A673 (cell line): ENCODE measurements at regions not wholly inside any gene's neighbourhood (a gene's known extent, or its start where the extent isn't known, plus 50 kb on each side); places are given as distances from the start of the nearest gene placed in this dataset.

Experiments
- BruUV-seq: library from RNA; stranded (reverse); fragments of 400-500 nt; replicated peaks from 2 replicates; lab custom pipeline; 2021; lab: Mats Ljungman, UMichigan
- CTCF ChIA-PET: fragments of 300-600 bp; sonication (Branson Sonifier 250); formaldehyde crosslinking; loops from one replicate; lab custom pipeline; 2022; ENCODE audit warnings: antibody characterized with exemption; lab: Charles Lee
- POLR2A ChIA-PET: fragments of 300-600 bp; sonication (Branson Sonifier 250); formaldehyde crosslinking; loops from one replicate; lab custom pipeline; 2022; ENCODE audit warnings: antibody characterized with exemption; ENCODE audit not compliant: low non-redundant PET; lab: Charles Lee
- DNase-seq: peaks from one replicate; pipeline ENCODE4 v3.0.0-alpha.2; 2015; ENCODE audit warnings: low spot score
- H3K27ac ChIP-seq: fragments of 200-600 bp; sonication (generic); 2 replicates; pipeline ENCODE4 v1.5.1; 2016; ENCODE audit warnings: mixed run types, low read depth, mild to moderate bottlenecking, mixed read lengths, antibody characterized with exemption, low read length; ENCODE audit not compliant: poor library complexity, severe bottlenecking
- H3K27me3 ChIP-seq: fragments of 200-600 bp; sonication (generic); replicated peaks from 2 replicates; pipeline ENCODE4 v1.6.1; 2017; ENCODE audit warnings: mixed run types, low read depth, mild to moderate bottlenecking, mixed read lengths, antibody characterized with exemption, low read length; ENCODE audit not compliant: insufficient read depth, poor library complexity
- H3K36me3 ChIP-seq: fragments of 200-600 bp; sonication (generic); 2 replicates; pipeline ENCODE4 v1.6.1; 2016; ENCODE audit warnings: mixed run types, mild to moderate bottlenecking, mixed read lengths, antibody characterized with exemption, low read length; ENCODE audit not compliant: insufficient read depth, poor library complexity, severe bottlenecking
- H3K4me1 ChIP-seq: fragments of 200-600 bp; sonication (generic); 2 replicates; pipeline ENCODE4 v1.6.1; 2017; ENCODE audit warnings: mixed run types, mild to moderate bottlenecking, mixed read lengths, antibody characterized with exemption, low read length; ENCODE audit not compliant: insufficient read depth, poor library complexity, severe bottlenecking
- H3K4me3 ChIP-seq: fragments of 200-600 bp; sonication (generic); 2 replicates; pipeline ENCODE4 v1.5.1; 2016; ENCODE audit warnings: low read depth, mixed run types, mild to moderate bottlenecking, mixed read lengths, low read length; ENCODE audit not compliant: poor library complexity, severe bottlenecking
- H3K9me3 ChIP-seq: fragments of 200-600 bp; sonication (generic); 2 replicates; pipeline ENCODE4 v1.6.1; 2016; ENCODE audit warnings: mixed run types, low read depth, mild to moderate bottlenecking, mixed read lengths, antibody characterized with exemption, low read length; ENCODE audit not compliant: poor library complexity, severe bottlenecking
- EZH2 ChIP-seq: fragments of 200-600 bp; sonication (generic); IDR thresholded peaks from 2 replicates; pipeline ENCODE4 v1.6.1; 2017; ENCODE audit warnings: borderline replicate concordance, low read depth, mild to moderate bottlenecking, mixed read lengths, antibody characterized with exemption, low read length; ENCODE audit not compliant: poor library complexity, severe bottlenecking
- intact Hi-C: fragments of 100-400 bp; cut with micrococcal nuclease; formaldehyde crosslinking; loops from one replicate; pipeline ENCODE4 v1.10.0; 2022; ENCODE audit not compliant: unreplicated experiment
- TF ChIP-seq, protein P1 (sequence below): fragments of 300-800, 200-600 bp; sonication (generic); conservative IDR thresholded peaks from 2 replicates; pipeline ENCODE4 v1.5.1; 2017; ENCODE audit warnings: low read depth, mild to moderate bottlenecking, antibody characterized with exemption, low read length, moderate library complexity, mixed read lengths

DNA sequence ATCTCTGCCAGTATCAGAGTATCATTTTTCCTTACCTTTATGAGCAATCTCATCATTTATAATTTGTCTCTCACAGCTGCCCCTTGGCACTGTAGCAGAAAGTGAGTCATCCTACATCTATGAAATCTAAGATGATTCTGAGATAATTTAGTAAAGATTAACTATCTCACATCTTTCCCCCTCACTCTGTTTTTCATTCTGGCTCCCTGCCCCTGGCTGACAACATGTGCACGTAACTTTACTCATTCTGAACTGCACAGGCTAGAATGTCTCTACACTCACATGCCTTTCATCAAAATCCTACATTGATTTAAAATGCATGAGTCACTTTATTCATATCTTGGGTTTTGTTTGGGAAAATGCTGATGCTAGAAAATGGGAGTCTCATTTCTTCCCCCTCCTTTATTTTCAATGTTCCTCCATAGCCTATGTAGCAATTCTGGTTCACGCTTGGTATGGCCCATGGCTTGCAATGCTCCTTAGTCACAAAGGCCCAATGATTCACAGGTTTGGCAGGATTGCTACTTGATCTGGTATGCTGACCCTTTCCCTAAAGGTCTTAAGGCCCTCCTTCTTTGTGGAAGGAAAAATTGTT, 838.5 kb downstream of the TUSC7 start:
- no peak for TF ChIP-seq EZH2
- TF ChIP-seq, protein P1, sequence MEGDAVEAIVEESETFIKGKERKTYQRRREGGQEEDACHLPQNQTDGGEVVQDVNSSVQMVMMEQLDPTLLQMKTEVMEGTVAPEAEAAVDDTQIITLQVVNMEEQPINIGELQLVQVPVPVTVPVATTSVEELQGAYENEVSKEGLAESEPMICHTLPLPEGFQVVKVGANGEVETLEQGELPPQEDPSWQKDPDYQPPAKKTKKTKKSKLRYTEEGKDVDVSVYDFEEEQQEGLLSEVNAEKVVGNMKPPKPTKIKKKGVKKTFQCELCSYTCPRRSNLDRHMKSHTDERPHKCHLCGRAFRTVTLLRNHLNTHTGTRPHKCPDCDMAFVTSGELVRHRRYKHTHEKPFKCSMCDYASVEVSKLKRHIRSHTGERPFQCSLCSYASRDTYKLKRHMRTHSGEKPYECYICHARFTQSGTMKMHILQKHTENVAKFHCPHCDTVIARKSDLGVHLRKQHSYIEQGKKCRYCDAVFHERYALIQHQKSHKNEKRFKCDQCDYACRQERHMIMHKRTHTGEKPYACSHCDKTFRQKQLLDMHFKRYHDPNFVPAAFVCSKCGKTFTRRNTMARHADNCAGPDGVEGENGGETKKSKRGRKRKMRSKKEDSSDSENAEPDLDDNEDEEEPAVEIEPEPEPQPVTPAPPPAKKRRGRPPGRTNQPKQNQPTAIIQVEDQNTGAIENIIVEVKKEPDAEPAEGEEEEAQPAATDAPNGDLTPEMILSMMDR: no peak
- BruUV-seq: no TSS peak
- CTCF ChIA-PET: no interaction called here
- intact Hi-C loops: no loop called here
- Histone ChIP-seq H3K27me3 (no peaks in the 10 kb centered on the region), H3K36me3 (no peaks in the 10 kb centered on the region), H3K4me1 (no peaks in the 10 kb centered on the region), H3K27ac (no peak overlapping the region), H3K4me3 (no peak overlapping the region), H3K9me3 (no peaks in the 10 kb centered on the region)
- no peak for DNase-seq
- POLR2A ChIA-PET: no interaction called here

DNA sequence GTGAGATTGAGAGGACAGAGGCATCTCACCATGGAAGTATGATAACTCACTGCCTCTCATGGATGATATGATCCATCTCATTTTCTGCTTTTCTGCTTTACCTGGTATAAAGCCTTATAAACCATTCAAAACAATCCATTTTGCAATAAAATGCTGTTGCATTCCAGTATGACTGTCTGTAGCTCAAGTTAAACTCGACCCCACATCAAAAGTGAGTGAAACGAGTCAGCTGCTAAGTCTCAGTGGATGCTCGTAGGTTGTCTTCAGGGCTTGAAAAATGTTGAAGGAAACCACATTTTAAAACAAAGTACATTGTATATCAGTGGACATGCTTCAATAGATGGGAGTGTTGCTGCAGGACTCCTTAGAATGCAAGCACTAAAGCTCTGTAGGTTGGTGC, 839.0 kb downstream of the TUSC7 start:
- Histone ChIP-seq H3K4me3 (no peak overlapping the region), H3K27ac (no peak overlapping the region), H3K4me1 (no peaks in the 10 kb centered on the region), H3K27me3 (no peaks in the 10 kb centered on the region), H3K9me3 (no peaks in the 10 kb centered on the region), H3K36me3 (no peaks in the 10 kb centered on the region)
- DNase-seq: no peak
- intact Hi-C loops: no loop called here
- no TSS peak for BruUV-seq
- ChIA-PET CTCF (no interaction called here), POLR2A (no interaction called here)
- TF ChIP-seq EZH2: no peak
- TF ChIP-seq, protein P1: no peak

DNA sequence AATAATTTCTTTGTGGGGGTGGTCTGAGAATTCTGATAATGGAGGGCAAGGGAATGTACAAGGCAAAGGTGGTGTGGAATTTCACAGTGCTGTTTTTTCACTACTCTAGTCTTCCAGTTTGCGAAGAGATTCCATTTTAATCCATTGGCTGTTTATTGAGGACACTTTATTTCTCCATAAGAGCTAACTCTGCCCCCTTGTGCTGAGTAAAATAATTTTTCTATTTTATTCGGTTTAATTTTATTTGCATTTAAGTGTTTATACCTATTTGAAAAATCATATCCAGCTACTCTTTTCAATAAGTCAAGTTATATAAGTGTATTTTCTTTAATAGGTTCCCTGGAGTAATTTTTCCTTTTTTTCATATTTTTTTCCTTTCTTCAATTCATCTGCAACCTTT, 840.1 kb downstream of the TUSC7 start:
- Histone ChIP-seq H3K27me3 (no peaks in the 10 kb centered on the region), H3K9me3 (no peaks in the 10 kb centered on the region), H3K4me1 (no peaks in the 10 kb centered on the region), H3K4me3 (no peak overlapping the region), H3K36me3 (no peaks in the 10 kb centered on the region), H3K27ac (no peak overlapping the region)
- no TSS peak for BruUV-seq
- POLR2A ChIA-PET: no interaction called here
- intact Hi-C loops: no loop called here
- no peak for TF ChIP-seq EZH2
- TF ChIP-seq, protein P1: peak; percentile 41
- CTCF ChIA-PET: interaction anchor here (0.9 kb wide), 1 partner anchor 531 kb away, joined by 4 read pairs; no protein-coding TSS in a partner anchor
- peak; percentile 5 for DNase-seq
